ENCODE measurements at regions not wholly inside any gene's neighbourhood (a gene's known extent, or its start where the extent isn't known, plus 50 kb on each side); places are given as distances from the start of the nearest gene placed in this dataset.

GRCh38 chr1:229869687-229870086, 197.4 kb upstream of the GALNT2 start:
- Histone ChIP-seq H3K9me3 (ENCODE audit: low read depth, low read length) (no peaks in the 10 kb centered on the region), H3K27me3 (ENCODE audit: insufficient read depth, low read length) (no peaks in the 10 kb centered on the region), H3K4me3 (ENCODE audit: low read length) (no peak overlapping the region), H3K4me1 (ENCODE audit: insufficient read depth, low read length) (no peaks in the 10 kb centered on the region)

- Histone ChIP-seq H3K4me3 (ENCODE audit: low read length) (no peak overlapping the region), H3K4me1 (ENCODE audit: insufficient read depth, low read length) (no peaks in the 10 kb centered on the region), H3K9me3 (ENCODE audit: low read depth, low read length) (no peaks in the 10 kb centered on the region), H3K27me3 (ENCODE audit: insufficient read depth, low read length) (no peaks in the 10 kb centered on the region)
Observed at GRCh38 chr1:229870381-229870780, 196.7 kb upstream of the GALNT2 start.

DNA sequence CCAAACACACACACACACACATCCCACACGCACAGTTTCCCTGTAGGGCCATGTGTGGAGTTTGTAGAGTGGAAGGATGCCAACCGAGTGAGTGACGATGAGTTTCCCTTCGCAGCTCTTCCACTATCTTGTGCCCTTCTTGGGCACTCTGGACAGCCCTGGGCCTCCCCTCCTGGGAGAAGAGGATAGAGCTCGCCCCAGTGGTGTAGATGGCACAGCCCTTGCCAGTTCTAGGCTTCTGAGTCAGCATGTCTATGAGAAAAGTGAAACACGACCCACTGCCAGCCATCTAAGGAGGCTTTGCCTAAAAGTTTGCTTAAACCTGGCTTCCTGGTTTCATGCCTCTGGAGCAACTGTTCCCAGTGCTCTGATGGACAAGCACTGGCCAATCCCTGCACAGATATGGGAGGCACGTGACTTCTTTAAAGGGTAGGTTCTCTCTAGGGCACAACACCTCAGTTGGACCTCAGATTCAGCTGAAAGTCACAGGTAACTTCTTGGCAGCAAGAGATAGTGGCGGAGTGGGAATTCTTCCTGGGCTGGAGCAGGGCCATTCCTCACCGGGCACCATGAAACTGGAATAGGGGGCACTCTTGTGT, 195.9 kb upstream of the GALNT2 start:
- Histone ChIP-seq H3K27me3 (ENCODE audit: insufficient read depth, low read length) (no peaks in the 10 kb centered on the region), H3K9me3 (ENCODE audit: low read depth, low read length) (no peaks in the 10 kb centered on the region), H3K4me3 (ENCODE audit: low read length) (no peak overlapping the region), H3K4me1 (ENCODE audit: insufficient read depth, low read length) (no peaks in the 10 kb centered on the region)

- no peaks in the 10 kb centered on the region for H3K9me3 ChIP-seq (ENCODE audit: low read depth, low read length)
- H3K27me3 ChIP-seq (ENCODE audit: insufficient read depth, low read length): no peaks in the 10 kb centered on the region
- no peak overlapping the region for H3K4me3 ChIP-seq (ENCODE audit: low read length)
- H3K4me1 ChIP-seq (ENCODE audit: insufficient read depth, low read length): no peaks in the 10 kb centered on the region
Observed at GRCh38 chr1:229874136-229874535, 192.9 kb upstream of the GALNT2 start.

DNA sequence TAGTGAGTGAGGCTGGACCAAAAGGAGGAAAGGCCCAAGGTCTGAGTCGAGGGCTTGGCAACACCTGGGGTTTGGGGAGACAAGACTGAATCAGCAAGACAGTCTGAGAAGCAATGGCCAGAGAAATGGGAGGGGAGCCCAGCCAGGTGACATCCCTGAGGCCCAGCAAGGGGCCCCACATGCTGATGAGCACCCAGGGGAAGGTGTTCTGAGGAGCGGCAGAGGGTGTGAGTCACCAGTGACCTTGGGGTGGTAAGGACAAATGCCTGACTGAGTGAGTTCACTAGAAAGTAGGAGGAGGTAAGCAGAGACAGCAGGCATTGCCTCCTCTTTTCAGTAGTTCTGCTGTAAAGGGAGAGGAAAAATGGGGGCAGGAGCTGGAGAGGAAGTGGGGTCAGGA, 192.4 kb upstream of the GALNT2 start:
- H3K9me3 ChIP-seq (ENCODE audit: low read depth, low read length): no peaks in the 10 kb centered on the region

DNA sequence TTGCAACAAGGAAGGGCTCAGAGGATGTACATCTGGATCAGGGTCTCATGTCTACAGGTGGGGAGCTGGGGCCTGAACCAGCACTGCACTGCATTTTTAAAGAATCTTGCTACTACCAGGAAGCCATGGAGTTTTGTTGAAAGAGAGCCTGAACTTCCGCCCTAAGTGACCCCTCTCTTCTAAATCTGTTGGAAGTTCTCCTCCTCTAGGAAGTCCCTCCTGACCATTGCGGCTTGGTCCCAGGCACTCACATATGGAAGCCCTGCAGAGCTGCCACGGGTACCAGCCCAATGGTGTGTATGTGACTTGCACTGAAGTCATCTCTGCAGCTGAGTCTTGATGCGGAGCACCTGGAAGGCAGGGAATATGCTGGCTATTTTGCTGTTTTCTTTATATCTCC, 192.0 kb upstream of the GALNT2 start:
- H3K27me3 ChIP-seq (ENCODE audit: insufficient read depth, low read length): no peaks in the 10 kb centered on the region
- no peak overlapping the region for H3K4me3 ChIP-seq (ENCODE audit: low read length)
- no peaks in the 10 kb centered on the region for H3K4me1 ChIP-seq (ENCODE audit: insufficient read depth, low read length)
- no peaks in the 10 kb centered on the region for H3K9me3 ChIP-seq (ENCODE audit: low read depth, low read length)

More for the DNA sequence above, 192.4 kb upstream of the GALNT2 start:
- H3K4me1 ChIP-seq (ENCODE audit: insufficient read depth, low read length): no peaks in the 10 kb centered on the region
- H3K4me3 ChIP-seq (ENCODE audit: low read length): no peak overlapping the region
- H3K27me3 ChIP-seq (ENCODE audit: insufficient read depth, low read length): no peaks in the 10 kb centered on the region

DNA sequence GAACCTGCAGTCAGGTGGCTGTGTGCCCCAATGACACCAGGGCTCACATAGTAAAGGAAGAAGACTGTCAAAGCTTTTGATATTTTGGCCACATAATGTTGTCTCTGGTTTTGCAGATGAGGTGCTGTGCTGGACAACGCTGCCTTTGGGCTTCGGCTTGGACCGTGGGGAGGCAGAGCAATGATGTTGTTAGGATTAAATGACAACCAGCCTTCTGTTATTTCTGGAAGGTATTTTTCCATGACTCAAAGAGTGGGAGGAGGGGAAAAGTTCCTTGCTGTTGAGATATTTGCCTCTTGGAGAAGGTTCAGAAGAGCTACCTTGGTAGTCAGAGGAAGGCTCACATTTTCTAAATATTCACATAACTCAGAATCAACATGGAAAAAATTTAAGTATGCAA, 187.3 kb upstream of the GALNT2 start:
- Histone ChIP-seq H3K27me3 (ENCODE audit: insufficient read depth, low read length) (no peaks in the 10 kb centered on the region), H3K9me3 (ENCODE audit: low read depth, low read length) (no peaks in the 10 kb centered on the region), H3K4me1 (ENCODE audit: insufficient read depth, low read length) (no peaks in the 10 kb centered on the region), H3K4me3 (ENCODE audit: low read length) (no peak overlapping the region)

GRCh38 chr1:229880271-229881170, 186.5 kb upstream of the GALNT2 start:
- no peaks in the 10 kb centered on the region for H3K4me1 ChIP-seq (ENCODE audit: insufficient read depth, low read length)
- H3K27me3 ChIP-seq (ENCODE audit: insufficient read depth, low read length): no peaks in the 10 kb centered on the region
- no peaks in the 10 kb centered on the region for H3K9me3 ChIP-seq (ENCODE audit: low read depth, low read length)
- H3K4me3 ChIP-seq (ENCODE audit: low read length): no peak overlapping the region

DNA sequence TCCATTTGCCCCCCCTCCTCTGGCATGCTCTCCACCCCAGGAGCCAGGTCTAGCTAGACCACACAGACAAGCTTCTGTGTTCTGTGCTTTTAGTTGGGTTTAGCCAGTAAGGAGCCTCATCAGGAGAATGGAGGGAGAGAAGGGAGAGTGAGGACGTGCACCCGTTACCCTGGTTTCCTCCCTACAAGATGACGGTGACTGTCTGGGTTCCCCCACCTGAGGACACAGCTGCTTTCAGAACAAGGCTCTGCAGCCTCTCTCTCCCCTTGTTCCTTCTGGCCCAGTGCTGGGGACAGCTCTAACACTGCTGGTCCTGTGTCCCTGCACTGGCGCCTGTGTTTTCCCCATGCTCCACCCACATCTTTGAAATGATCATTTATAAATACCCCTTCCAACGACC, 184.4 kb upstream of the GALNT2 start:
- H3K4me1 ChIP-seq (ENCODE audit: insufficient read depth, low read length): no peaks in the 10 kb centered on the region

DNA sequence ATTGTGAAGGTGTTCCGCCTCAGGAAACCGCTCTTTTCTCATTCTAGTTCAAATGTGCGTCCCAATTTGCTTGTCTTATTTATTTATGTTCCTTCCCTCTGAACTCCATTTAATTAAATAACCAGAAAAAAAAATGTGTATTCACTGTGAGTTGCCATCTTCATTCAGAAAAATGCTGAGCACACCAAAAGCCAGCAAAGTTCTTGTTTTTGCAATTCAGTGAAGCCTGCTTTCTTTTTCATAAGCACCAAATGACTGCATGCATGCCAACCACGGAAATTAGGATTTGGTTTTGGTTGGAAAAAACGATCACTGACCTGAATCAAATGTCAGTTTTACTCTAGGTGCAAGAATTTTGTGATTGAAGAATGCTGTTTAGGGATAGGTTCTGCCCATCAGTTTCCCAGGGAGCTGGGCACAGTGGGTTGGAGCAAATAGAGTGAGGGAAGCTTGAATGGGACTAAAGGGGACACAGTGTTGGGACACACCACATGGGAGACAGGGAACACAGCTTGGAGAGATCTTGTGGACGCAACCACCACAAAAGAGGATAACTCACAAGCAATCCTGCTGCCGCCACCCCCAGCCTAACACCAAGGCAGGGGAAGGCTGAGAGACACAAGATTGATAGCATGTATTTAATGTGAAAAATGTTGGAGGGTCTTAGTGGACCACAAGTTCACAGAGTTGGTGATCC, 183.4 kb upstream of the GALNT2 start:
- Histone ChIP-seq H3K4me1 (ENCODE audit: insufficient read depth, low read length) (no peaks in the 10 kb centered on the region), H3K4me3 (ENCODE audit: low read length) (no peak overlapping the region), H3K27me3 (ENCODE audit: insufficient read depth, low read length) (no peaks in the 10 kb centered on the region), H3K9me3 (ENCODE audit: low read depth, low read length) (no peaks in the 10 kb centered on the region)

More for the DNA sequence above, 184.4 kb upstream of the GALNT2 start:
- no peaks in the 10 kb centered on the region for H3K27me3 ChIP-seq (ENCODE audit: insufficient read depth, low read length)
- no peak overlapping the region for H3K4me3 ChIP-seq (ENCODE audit: low read length)
- no peaks in the 10 kb centered on the region for H3K9me3 ChIP-seq (ENCODE audit: low read depth, low read length)

DNA sequence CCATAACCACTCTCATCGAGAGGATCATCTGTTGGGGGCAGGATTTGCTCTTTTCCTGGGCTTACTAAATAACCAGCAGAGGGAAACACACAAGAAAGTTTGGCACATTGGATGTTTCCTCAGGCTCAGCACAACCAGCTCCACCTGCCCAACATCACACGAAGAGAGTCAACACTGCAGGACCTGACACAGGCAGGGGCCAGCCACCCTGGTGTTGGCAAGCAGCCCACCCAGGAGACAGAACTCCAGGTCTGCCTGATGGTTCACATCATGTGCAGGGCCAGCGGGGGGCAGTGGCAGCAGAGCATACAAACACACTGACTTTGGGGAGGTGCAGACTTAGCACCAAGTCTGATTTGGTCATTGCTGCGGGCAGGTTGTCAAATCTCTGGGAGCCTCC, 182.3 kb upstream of the GALNT2 start:
- H3K4me1 ChIP-seq (ENCODE audit: insufficient read depth, low read length): no peaks in the 10 kb centered on the region
- no peaks in the 10 kb centered on the region for H3K9me3 ChIP-seq (ENCODE audit: low read depth, low read length)
- H3K4me3 ChIP-seq (ENCODE audit: low read length): no peak overlapping the region
- H3K27me3 ChIP-seq (ENCODE audit: insufficient read depth, low read length): no peaks in the 10 kb centered on the region

DNA sequence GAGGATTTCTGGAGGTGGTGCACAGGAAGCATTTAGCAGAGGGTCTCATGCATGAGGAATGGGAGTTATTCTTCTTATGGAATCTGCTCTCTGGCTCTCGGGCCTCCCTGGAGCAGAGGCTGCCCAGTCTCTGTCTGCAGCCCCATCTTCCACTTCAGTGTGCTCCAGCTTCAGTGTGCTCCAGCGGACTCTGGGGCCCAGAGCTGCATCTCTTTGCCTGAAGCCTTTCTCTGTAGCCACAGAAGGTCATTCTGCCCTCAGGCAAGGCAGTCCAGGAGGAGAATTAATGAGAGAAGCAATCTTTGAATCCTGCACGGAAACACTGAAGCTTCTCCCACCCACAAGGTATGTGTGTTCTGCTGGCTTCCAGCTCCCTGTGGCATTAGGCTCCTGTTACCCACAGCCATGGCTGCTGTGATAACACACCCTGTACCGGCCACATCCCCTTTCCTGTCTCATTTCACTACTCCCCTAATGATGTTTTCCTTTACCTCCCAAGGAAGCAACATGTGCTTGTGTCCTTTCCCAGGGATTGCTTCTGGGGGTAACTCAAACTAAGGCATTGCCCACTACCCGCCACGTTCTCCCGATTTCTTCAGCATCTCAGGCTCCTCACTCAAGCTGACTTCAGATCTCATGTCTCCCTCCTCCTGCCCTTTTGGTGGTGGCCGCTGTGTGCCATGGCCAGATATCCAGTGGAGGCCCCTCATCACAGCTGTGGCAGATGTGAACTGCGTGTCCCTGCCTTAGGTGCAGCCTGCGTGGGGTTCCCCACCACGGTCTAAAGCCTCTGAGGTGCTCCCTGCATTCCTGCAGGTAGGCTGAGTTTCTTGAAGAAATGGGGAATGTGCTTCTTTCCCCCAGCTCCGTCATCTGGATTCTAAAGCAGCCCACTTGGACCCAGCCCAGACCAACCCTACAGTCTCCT, 181.2 kb upstream of the GALNT2 start:
- Histone ChIP-seq H3K4me3 (ENCODE audit: low read length) (no peak overlapping the region), H3K27me3 (ENCODE audit: insufficient read depth, low read length) (no peaks in the 10 kb centered on the region), H3K4me1 (ENCODE audit: insufficient read depth, low read length) (no peaks in the 10 kb centered on the region), H3K9me3 (ENCODE audit: low read depth, low read length) (no peaks in the 10 kb centered on the region)

- no peaks in the 10 kb centered on the region for H3K4me1 ChIP-seq (ENCODE audit: insufficient read depth, low read length)
- no peak overlapping the region for H3K4me3 ChIP-seq (ENCODE audit: low read length)
- H3K9me3 ChIP-seq (ENCODE audit: low read depth, low read length): no peaks in the 10 kb centered on the region
- no peaks in the 10 kb centered on the region for H3K27me3 ChIP-seq (ENCODE audit: insufficient read depth, low read length)
Observed at GRCh38 chr1:229886636-229887035, 180.4 kb upstream of the GALNT2 start.

DNA sequence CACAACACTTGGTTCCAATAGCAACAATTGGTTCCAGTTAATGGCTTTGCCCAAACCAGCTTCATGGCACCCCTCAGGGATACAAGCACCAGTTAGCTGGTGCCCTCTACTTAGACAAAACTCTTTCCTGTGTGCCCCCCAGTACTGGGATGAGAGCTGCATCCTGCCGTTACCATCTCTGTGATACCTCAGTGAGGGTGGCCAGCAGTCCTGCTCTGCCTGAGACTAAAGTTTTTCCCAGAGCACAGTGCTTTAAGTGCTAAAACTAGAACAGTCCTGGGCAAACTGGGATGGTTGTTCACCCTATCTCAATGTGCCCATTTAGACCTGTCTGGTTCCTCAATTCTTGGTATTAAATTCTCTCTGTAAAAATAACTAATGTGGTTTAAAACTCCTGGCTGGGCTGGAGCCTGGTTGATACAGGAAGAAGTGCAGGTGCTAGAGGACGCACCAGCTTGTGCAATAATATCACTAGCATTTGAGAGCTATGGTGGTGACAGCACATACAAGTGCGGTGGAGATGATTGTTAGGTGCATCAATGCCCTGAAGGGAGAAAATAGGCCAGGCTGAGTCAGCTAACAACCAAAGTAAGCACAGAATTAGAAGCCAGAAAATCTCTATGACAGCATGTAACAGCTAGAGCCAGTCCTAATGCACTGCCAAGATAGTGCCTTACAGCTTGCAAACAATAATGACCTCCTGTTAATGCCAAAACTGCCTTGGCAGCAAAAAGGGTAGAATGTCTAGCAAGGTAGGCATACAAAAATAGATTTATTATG, 179.8 kb upstream of the GALNT2 start:
- Histone ChIP-seq H3K9me3 (ENCODE audit: low read depth, low read length) (no peaks in the 10 kb centered on the region), H3K4me1 (ENCODE audit: insufficient read depth, low read length) (no peaks in the 10 kb centered on the region), H3K4me3 (ENCODE audit: low read length) (no peak overlapping the region), H3K27me3 (ENCODE audit: insufficient read depth, low read length) (no peaks in the 10 kb centered on the region)
